GM19455 (cell line): ENCODE measurements at regions not wholly inside any gene's neighbourhood (a gene's known extent, or its start where the extent isn't known, plus 50 kb on each side); places are given as distances from the start of the nearest gene placed in this dataset.

ENCODE experiments used
- ATAC-seq: cut with Tn5 transposase; IDR thresholded peaks from one replicate; pipeline ENCODE4 v1.9.1; 2021; ENCODE audit not compliant: unreplicated experiment

GRCh38 chr9:89790542-89791109 is 185.8 kb downstream of the GADD45G start:
- no peak for ATAC-seq

GRCh38 chr9:89791754-89792153 is 186.9 kb downstream of the GADD45G start:
- no peak for ATAC-seq

GRCh38 chr9:89792189-89793123 is 187.6 kb downstream of the GADD45G start:
- no peak for ATAC-seq

GRCh38 chr9:89793124-89793495 is 188.3 kb downstream of the GADD45G start:
- ATAC-seq = no peak

GRCh38 chr9:89793551-89793950 is 188.7 kb downstream of the GADD45G start:
- ATAC-seq = no peak

- ATAC-seq = no peak
Observed at GRCh38 chr9:89794918-89795317, 190.1 kb downstream of the GADD45G start.

- ATAC-seq = no peak
Observed at GRCh38 chr9:89795538-89796195, 190.9 kb downstream of the GADD45G start.

GRCh38 chr9:89796606-89797005 is 191.8 kb downstream of the GADD45G start:
- ATAC-seq = no peak

- ATAC-seq = no peak
Observed at GRCh38 chr9:89797255-89797654, 192.4 kb downstream of the GADD45G start.

GRCh38 chr9:89797937-89798455 is 193.2 kb downstream of the GADD45G start:
- ATAC-seq = no peak

GRCh38 chr9:89798547-89799120 is 193.8 kb downstream of the GADD45G start:
- no peak for ATAC-seq

GRCh38 chr9:89799221-89799620 is 194.4 kb downstream of the GADD45G start:
- ATAC-seq = no peak

- ATAC-seq = no peak
Observed at GRCh38 chr9:89799766-89800165, 195.0 kb downstream of the GADD45G start.

GRCh38 chr9:89801341-89801740 is 196.5 kb downstream of the GADD45G start:
- ATAC-seq = no peak

GRCh38 chr9:89801742-89802670 is 197.2 kb downstream of the GADD45G start:
- ATAC-seq = no peak

GRCh38 chr9:89802781-89803355 is 198.1 kb downstream of the GADD45G start:
- ATAC-seq = no peak

GRCh38 chr9:89803403-89803802 is 198.6 kb downstream of the GADD45G start:
- ATAC-seq = no peak

GRCh38 chr9:89804766-89805531 is 200.1 kb downstream of the GADD45G start:
- ATAC-seq = no peak
